Neural progenitor cell (in vitro differentiated cells): ENCODE measurements at regions not wholly inside any gene's neighbourhood (a gene's known extent, or its start where the extent isn't known, plus 50 kb on each side); places are given as distances from the start of the nearest gene placed in this dataset.

Experiments used
- DNase-seq: peaks from one replicate; pipeline ENCODE4 v3.0.0-alpha.2; 2016; ENCODE audit warnings: low spot score
- H2AFZ ChIP-seq: fragments of 200-600 bp; sonication (generic); replicated peaks from 2 replicates; pipeline ENCODE4 v1.6.1; 2016; ENCODE audit warnings: antibody characterized with exemption
- H3F3A ChIP-seq: fragments of 200-600 bp; sonication (generic); 2 replicates; pipeline ENCODE4 v1.6.1; 2016; ENCODE audit warnings: antibody characterized with exemption, low read depth
- H3K27ac ChIP-seq: fragments of 200-600 bp; sonication (generic); 2 replicates; pipeline ENCODE4 v1.5.1; 2016; ENCODE audit warnings: mild to moderate bottlenecking
- H3K27me3 ChIP-seq: fragments of 200-600 bp; sonication (generic); 2 replicates; pipeline ENCODE4 v1.6.1; 2016; ENCODE audit warnings: mild to moderate bottlenecking, moderate library complexity
- H3K36me3 ChIP-seq: fragments of 200-600 bp; sonication (generic); 2 replicates; pipeline ENCODE4 v1.5.1; 2016
- H3K4me1 ChIP-seq: fragments of 200-600 bp; sonication (generic); 2 replicates; pipeline ENCODE4 v1.6.1; 2016; ENCODE audit warnings: mixed run types
- H3K4me2 ChIP-seq: fragments of 200-600 bp; sonication (generic); 2 replicates; pipeline ENCODE4 v1.6.1; 2016
- H3K4me3 ChIP-seq: fragments of 200-600 bp; sonication (generic); 2 replicates; pipeline ENCODE4 v1.5.1; 2016
- H3K79me2 ChIP-seq: fragments of 200-600 bp; sonication (generic); 2 replicates; pipeline ENCODE4 v1.6.1; 2016; ENCODE audit warnings: low read depth
- H3K9ac ChIP-seq: fragments of 200-600 bp; sonication (generic); 2 replicates; pipeline ENCODE4 v1.6.1; 2016
- H3K9me3 ChIP-seq: fragments of 200-600 bp; sonication (generic); 2 replicates; pipeline ENCODE4 v1.5.1; 2016; ENCODE audit warnings: low read depth
- H4K20me1 ChIP-seq: fragments of 200-600 bp; sonication (generic); 2 replicates; pipeline ENCODE4 v1.6.1; 2016; ENCODE audit warnings: low read depth
- H3K27ac Mint-ChIP-seq: 3 replicates; pipeline ENCODE4 v1.8.0; 2021; ENCODE audit warnings: mixed read lengths
- H3K27me3 Mint-ChIP-seq: 2 replicates; pipeline ENCODE4 v1.8.0; 2022; ENCODE audit warnings: low read depth, mild to moderate bottlenecking, inconsistent platforms, moderate library complexity, mixed read lengths; ENCODE audit not compliant: insufficient read depth
- H3K36me3 Mint-ChIP-seq: 3 replicates; pipeline ENCODE4 v1.8.0; 2021; ENCODE audit warnings: mixed read lengths
- H3K4me1 Mint-ChIP-seq: 3 replicates; pipeline ENCODE4 v1.8.0; 2021; ENCODE audit warnings: mixed read lengths
- H3K4me3 Mint-ChIP-seq: 3 replicates; pipeline ENCODE4 v1.8.0; 2021; ENCODE audit warnings: mild to moderate bottlenecking, moderate library complexity, mixed read lengths
- H3K9me3 Mint-ChIP-seq: 3 replicates; pipeline ENCODE4 v1.8.0; 2020; ENCODE audit warnings: mixed read lengths
- EZH2 ChIP-seq: fragments of 200-600 bp; sonication (generic); IDR thresholded peaks from 2 replicates; pipeline ENCODE4 v1.6.1; 2017; ENCODE audit warnings: antibody characterized with exemption, mild to moderate bottlenecking, moderate library complexity
- EZH2phosphoT487 ChIP-seq: fragments of 200-600 bp; sonication (generic); IDR thresholded peaks from 2 replicates; pipeline ENCODE4 v1.6.1; 2017; ENCODE audit warnings: antibody characterized with exemption
- TF ChIP-seq, protein P1 (sequence below): fragments of 200-600 bp; sonication (generic); IDR thresholded peaks from 2 replicates; pipeline ENCODE4 v1.5.1; 2017; ENCODE audit warnings: antibody characterized with exemption, mild to moderate bottlenecking

DNA sequence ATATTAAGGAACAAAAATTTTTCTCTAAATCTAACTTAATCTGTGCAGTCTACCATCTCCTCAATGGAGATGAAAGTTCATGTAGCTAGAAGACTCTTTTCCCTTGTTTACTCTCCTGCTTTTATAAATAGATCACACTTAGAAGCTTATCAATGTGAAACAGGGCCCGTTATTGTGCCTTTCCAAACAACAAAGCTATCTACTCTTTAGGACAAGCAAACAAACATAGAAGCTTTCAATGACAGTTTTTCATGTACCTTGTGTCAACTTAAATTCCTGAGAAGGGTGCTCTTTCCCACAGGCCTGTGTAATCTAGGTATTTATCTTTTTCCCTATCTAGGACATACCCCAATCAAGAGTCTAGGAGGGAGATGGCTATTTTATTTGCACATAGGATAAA, 247.8 kb upstream of the CWC22 start:
- TF ChIP-seq EZH2phosphoT487 (no peak), EZH2 (no peak)
- TF ChIP-seq, protein P1, sequence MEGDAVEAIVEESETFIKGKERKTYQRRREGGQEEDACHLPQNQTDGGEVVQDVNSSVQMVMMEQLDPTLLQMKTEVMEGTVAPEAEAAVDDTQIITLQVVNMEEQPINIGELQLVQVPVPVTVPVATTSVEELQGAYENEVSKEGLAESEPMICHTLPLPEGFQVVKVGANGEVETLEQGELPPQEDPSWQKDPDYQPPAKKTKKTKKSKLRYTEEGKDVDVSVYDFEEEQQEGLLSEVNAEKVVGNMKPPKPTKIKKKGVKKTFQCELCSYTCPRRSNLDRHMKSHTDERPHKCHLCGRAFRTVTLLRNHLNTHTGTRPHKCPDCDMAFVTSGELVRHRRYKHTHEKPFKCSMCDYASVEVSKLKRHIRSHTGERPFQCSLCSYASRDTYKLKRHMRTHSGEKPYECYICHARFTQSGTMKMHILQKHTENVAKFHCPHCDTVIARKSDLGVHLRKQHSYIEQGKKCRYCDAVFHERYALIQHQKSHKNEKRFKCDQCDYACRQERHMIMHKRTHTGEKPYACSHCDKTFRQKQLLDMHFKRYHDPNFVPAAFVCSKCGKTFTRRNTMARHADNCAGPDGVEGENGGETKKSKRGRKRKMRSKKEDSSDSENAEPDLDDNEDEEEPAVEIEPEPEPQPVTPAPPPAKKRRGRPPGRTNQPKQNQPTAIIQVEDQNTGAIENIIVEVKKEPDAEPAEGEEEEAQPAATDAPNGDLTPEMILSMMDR: no peak
- Histone ChIP-seq H3K36me3 (peaks cover under 1% of the 10 kb centered on the region), H3K4me1 (no peaks in the 10 kb centered on the region), H3K9me3 (peaks cover 4% of the 10 kb centered on the region), H3F3A (peaks cover under 1% of the 10 kb centered on the region), H3K4me3 (no peak overlapping the region), H3K27ac (no peak overlapping the region), H3K27me3 (no peaks in the 10 kb centered on the region), H4K20me1 (no peaks in the 10 kb centered on the region), H2AFZ (no peak overlapping the region), H3K9ac (no peak overlapping the region), H3K79me2 (no peaks in the 10 kb centered on the region), H3K4me2 (no peak overlapping the region)
- Mint-ChIP-seq H3K4me3 (no peak overlapping the region), H3K4me1 (no peaks in the 10 kb centered on the region), H3K27me3 (no peaks in the 10 kb centered on the region), H3K36me3 (no peaks in the 10 kb centered on the region), H3K27ac (no peak overlapping the region), H3K9me3 (no peaks in the 10 kb centered on the region)
- no peak for DNase-seq

DNA sequence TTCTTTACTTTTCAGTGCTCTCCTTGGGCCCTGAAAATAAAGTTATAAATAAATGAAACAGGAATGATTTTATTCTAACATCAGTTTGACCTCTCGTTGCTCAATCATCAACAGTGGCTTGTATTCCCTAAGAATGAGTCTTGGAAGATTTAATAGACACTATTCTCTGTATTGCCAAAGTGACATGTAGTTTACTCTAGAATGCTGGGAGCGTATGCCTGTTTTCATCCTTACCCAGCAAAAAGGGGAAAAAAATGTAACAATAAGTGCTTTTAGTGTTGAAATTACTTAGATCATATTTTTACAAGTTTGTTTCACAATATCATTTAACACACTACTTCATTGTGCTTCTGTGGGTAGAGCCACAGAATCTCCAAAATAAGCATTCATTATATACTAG, 240.6 kb upstream of the CWC22 start:
- Mint-ChIP-seq H3K27me3 (no peaks in the 10 kb centered on the region), H3K9me3 (no peaks in the 10 kb centered on the region), H3K4me1 (no peaks in the 10 kb centered on the region), H3K27ac (no peak overlapping the region), H3K4me3 (no peak overlapping the region), H3K36me3 (no peaks in the 10 kb centered on the region)
- Histone ChIP-seq H3K4me1 (no peaks in the 10 kb centered on the region), H3K4me3 (no peak overlapping the region), H3K79me2 (no peaks in the 10 kb centered on the region), H3K27me3 (no peaks in the 10 kb centered on the region), H3K4me2 (no peak overlapping the region), H3K27ac (no peak overlapping the region), H4K20me1 (no peaks in the 10 kb centered on the region), H3K9ac (no peak overlapping the region), H2AFZ (no peak overlapping the region), H3K36me3 (no peaks in the 10 kb centered on the region), H3K9me3 (no peaks in the 10 kb centered on the region), H3F3A (no peaks in the 10 kb centered on the region)
- TF ChIP-seq EZH2 (no peak), EZH2phosphoT487 (no peak)
- TF ChIP-seq, protein P1: no peak
- no peak for DNase-seq

DNA sequence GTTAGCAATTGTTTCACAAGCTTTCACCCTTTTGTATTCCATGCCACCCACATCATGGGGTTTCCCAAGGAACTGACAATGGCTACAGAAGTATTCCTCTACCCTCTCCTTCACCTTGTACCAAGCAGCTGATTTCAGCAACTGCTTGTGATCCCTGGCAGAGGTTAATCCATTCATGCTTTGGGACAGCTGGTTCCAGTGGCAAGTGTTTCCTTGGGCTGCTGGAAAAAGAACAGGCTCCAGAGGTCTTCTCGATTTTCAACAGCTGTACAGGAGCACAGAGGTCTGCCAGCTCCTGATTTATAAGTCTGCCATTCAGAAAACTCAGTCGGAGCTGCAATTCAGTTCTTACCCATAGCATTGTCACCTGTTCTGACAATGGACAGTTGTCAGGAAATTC, 239.2 kb upstream of the CWC22 start:
- DNase-seq: no peak
- H2AFZ ChIP-seq: no peak overlapping the region
- Mint-ChIP-seq H3K4me3 (no peak overlapping the region), H3K27ac (no peak overlapping the region), H3K36me3 (no peaks in the 10 kb centered on the region), H3K4me1 (no peaks in the 10 kb centered on the region), H3K27me3 (no peaks in the 10 kb centered on the region), H3K9me3 (no peaks in the 10 kb centered on the region)
- no peak overlapping the region for H3K4me2 ChIP-seq
- no peak overlapping the region for H3K27ac ChIP-seq
- no peak overlapping the region for H3K4me3 ChIP-seq
- no peaks in the 10 kb centered on the region for H3K79me2 ChIP-seq
- no peaks in the 10 kb centered on the region for H3F3A ChIP-seq
- no peak overlapping the region for H3K9ac ChIP-seq
- H3K9me3 ChIP-seq: no peaks in the 10 kb centered on the region
- no peak for TF ChIP-seq EZH2phosphoT487
- no peaks in the 10 kb centered on the region for H3K36me3 ChIP-seq
- H4K20me1 ChIP-seq: no peaks in the 10 kb centered on the region
- no peaks in the 10 kb centered on the region for H3K4me1 ChIP-seq
- H3K27me3 ChIP-seq: no peaks in the 10 kb centered on the region

DNA sequence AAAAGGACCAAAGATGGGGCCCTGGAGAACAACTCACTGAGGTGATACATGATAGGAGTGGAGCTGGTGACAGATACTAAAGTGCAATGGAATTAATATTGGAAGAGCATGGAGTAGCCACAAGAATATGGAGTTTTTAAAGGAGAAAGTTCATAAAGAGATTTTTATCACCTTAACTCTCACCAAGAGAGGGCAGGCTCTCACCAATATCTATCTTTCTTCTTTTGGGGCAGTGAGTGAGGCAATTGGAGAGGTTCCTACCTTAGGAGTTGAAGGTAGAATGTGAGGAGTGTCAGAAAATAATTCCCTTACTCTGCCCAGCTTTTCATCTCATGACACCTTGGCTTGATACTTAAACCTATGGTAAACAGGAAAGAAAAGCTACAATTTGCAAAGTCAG, 233.7 kb upstream of the CWC22 start:
- peaks cover 2% of the 10 kb centered on the region for H3K9me3 Mint-ChIP-seq
- H3K4me1 ChIP-seq: no peaks in the 10 kb centered on the region
- H3K27me3 ChIP-seq: no peaks in the 10 kb centered on the region
- no peak overlapping the region for H3K4me3 Mint-ChIP-seq
- no peak for DNase-seq
- H4K20me1 ChIP-seq: no peaks in the 10 kb centered on the region
- no peak overlapping the region for H3K4me3 ChIP-seq
- H3K9me3 ChIP-seq: no peaks in the 10 kb centered on the region
- no peak overlapping the region for H3K27ac ChIP-seq
- no peak for TF ChIP-seq EZH2
- TF ChIP-seq, protein P1: peak; percentile 47
- no peak for TF ChIP-seq EZH2phosphoT487
- no peaks in the 10 kb centered on the region for H3K79me2 ChIP-seq
- H3K9ac ChIP-seq: no peak overlapping the region
- peaks cover 8% of the 10 kb centered on the region for H3K4me1 Mint-ChIP-seq
- no peak overlapping the region for H3K27ac Mint-ChIP-seq
- H3K36me3 ChIP-seq: no peaks in the 10 kb centered on the region
- H3K27me3 Mint-ChIP-seq: peaks cover 2% of the 10 kb centered on the region
- H3F3A ChIP-seq: no peaks in the 10 kb centered on the region
- H3K4me2 ChIP-seq: no peak overlapping the region
- no peak overlapping the region for H2AFZ ChIP-seq
- no peaks in the 10 kb centered on the region for H3K36me3 Mint-ChIP-seq
